HFF-Myc (cell line): ENCODE measurements at regions not wholly inside any gene's neighbourhood (a gene's known extent, or its start where the extent isn't known, plus 50 kb on each side); places are given as distances from the start of the nearest gene placed in this dataset.
"Not testable (repeated sequence)": the region's sequence is repeated elsewhere in the genome, so short reads cannot be mapped to it uniquely, and the experiment has no call there.

Source experiments
- DNase-seq: peaks from one replicate; pipeline ENCODE4 v3.0.0-alpha.2; 2011; ENCODE audit warnings: low read depth; ENCODE audit errors: extremely low read depth
- H3K4me3 ChIP-seq: replicated peaks from 2 replicates; pipeline ENCODE4 v1.5.1; 2011; ENCODE audit warnings: low read depth, mild to moderate bottlenecking, control low read depth, low read length
- TF ChIP-seq, protein P1 (sequence below): IDR thresholded peaks from 2 replicates; pipeline ENCODE4 v1.5.1; 2012; ENCODE audit warnings: mild to moderate bottlenecking, low read depth, low read length, control low read depth; ENCODE audit errors: missing control alignments

DNA sequence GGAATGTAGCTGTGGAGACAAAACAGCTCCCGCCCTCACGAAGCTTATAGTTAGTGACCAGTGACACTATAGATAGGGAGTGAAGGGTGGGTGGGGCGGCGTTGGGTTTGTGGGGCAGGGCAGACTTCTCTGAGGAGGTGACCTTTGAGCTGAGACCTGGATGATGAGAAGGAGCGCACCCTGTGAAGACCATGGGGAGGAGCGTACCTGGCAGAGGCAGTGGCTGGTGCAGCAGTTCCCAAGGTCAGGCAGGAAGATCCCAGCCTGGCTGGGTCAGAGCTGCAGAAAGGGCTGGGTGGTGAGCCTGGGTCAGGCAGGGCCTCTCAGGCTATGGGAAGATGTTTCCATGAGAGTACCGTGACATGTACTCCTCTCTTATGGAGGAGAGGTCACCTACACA is 135.0 kb upstream of the RCN1 start:
- TF ChIP-seq, protein P1, sequence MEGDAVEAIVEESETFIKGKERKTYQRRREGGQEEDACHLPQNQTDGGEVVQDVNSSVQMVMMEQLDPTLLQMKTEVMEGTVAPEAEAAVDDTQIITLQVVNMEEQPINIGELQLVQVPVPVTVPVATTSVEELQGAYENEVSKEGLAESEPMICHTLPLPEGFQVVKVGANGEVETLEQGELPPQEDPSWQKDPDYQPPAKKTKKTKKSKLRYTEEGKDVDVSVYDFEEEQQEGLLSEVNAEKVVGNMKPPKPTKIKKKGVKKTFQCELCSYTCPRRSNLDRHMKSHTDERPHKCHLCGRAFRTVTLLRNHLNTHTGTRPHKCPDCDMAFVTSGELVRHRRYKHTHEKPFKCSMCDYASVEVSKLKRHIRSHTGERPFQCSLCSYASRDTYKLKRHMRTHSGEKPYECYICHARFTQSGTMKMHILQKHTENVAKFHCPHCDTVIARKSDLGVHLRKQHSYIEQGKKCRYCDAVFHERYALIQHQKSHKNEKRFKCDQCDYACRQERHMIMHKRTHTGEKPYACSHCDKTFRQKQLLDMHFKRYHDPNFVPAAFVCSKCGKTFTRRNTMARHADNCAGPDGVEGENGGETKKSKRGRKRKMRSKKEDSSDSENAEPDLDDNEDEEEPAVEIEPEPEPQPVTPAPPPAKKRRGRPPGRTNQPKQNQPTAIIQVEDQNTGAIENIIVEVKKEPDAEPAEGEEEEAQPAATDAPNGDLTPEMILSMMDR: no peak

DNA sequence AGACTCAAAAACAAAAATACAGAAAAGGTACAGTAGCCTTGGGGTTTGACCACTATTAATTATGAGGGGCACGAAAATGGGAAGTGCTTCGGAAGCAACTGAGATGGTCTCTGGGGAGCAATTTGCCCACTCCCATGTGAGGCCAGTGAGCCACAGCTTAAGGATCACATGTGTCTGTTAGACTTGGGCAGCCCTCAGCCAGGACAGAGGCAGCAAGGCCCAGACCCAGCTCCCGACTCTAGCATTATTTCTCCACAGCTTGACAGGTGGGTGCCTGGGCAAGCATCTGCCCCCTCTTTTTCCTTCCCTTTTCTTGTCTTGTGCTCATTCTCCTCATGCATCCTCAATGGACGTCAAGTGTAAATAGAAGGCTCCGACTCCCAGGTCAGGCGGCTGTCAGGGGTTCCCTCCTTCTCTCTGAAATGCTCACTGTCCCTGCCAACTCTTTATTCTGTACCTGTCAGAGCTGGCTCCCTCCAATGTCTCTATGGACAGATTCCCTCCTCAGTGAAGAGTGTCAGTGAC is 137.0 kb upstream of the RCN1 start:
- TF ChIP-seq, protein P1: no peak
- H3K4me3 ChIP-seq: no peak overlapping the region
- DNase-seq: no peak

More for the DNA sequence above, 135.0 kb upstream of the RCN1 start:
- DNase-seq: no peak
- no peak overlapping the region for H3K4me3 ChIP-seq

DNA sequence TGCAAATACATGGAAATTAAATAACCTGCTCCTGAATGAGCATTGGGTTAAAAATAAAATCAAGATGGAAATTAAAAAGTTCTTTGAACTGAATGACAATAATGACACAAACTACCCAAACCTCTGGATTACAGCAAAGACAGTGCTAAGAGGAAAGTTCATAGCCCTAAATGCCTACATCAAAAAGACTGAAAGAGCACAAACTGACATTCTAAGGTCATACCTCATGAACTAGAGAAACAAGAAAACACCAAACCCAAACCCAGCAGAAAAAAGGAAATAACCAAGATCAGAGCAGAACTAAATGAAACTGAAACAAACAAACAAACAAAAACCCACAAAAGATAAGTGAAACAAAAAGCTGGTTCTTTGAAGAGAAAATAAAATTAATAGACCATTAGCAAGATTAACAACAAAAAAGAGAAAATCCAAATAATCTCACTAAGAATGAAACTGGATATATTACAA is 138.6 kb upstream of the PAX6 start:
- not testable (repeated sequence) for DNase-seq, H3K4me3 ChIP-seq

DNA sequence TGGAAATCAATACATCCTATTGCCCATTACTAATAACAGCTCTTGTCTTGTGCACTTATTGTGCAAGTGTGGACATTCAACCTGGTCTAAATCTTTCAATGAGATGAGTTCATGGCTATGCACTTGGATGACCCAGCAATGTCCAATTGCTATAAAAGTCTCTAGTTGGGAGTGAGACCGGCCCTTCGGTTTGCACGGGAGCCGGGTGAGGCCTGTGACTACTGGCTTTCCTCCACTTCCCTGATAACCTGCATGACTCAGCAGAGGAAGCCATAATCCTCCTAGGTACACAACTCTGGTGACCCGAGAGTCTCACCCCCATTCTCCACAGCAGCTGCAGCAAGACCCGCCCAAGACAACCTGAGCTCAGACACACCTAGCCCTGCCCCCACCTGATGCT is 135.9 kb upstream of the PAX6 start:
- no peak for DNase-seq
- TF ChIP-seq, protein P1: no peak

DNA sequence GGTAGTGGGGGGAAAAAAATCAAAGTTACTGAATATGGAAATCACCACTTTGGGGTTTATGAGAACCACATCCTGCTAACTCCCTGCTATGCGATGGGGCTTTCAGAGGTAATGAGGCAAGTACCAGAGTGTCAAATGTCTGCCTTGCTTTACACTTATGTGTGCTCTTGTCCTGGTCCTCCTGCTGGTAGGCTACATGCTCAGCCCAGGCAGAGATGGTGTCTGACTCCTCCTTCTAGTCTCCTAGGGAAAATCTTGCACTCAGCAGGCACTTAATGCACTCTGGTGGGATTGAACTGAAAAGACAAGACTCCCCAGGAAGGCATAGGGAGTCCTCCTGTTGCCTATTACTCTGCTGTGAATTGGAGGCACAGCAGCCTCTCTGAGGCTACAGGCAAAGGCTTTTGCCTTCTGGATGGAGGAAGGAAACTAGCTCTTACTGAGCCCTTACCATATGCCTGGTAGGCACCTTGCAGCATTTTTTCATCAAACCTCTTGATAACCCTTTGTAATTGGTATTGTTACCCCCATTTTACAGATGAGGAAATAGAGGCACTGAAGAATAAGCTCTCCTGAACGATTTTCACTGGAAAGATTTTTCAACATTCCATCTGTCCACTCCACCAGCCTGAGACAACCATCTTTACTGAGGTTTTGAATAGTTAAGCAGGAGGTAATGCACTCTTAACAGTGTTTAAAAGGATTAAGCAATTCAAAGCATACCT is 132.1 kb upstream of the PAX6 start:
- no peak for DNase-seq
- TF ChIP-seq, protein P1: no peak
- H3K4me3 ChIP-seq: no peak overlapping the region

More for the DNA sequence above, 135.9 kb upstream of the PAX6 start:
- H3K4me3 ChIP-seq: no peak overlapping the region

DNA sequence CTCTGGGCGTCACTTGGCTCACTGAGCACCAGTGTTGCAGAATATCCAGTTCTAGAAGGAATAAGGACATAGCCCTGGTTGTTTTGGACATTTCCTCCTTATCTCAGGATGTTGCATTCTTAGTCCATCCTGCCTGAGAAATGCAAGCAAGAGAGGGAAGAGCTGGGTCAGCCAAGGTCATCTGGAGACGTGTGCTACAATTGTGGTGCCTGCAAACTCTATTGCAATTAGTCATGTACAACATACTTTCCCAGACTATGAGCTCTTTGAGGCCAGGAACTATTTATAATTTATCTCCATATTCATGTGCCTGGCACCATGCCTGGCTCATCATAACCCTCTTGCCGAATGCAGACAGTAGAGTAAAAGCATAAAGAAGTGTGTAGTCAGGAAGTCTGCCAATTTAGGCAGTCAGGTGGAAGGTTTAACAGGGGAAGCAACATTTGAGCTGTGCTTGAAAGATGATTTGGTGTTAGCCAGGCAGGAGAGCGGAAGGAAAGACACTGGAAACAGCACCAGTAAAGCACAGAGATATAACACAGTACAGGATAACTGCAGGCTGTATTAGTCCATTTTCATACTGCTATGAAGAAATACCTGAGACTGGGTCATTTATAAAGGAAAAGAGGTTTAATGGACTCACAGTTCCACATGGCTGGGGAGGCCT is 129.4 kb upstream of the PAX6 start:
- H3K4me3 ChIP-seq: no peak overlapping the region
- no peak for DNase-seq
- TF ChIP-seq, protein P1: no peak

DNA sequence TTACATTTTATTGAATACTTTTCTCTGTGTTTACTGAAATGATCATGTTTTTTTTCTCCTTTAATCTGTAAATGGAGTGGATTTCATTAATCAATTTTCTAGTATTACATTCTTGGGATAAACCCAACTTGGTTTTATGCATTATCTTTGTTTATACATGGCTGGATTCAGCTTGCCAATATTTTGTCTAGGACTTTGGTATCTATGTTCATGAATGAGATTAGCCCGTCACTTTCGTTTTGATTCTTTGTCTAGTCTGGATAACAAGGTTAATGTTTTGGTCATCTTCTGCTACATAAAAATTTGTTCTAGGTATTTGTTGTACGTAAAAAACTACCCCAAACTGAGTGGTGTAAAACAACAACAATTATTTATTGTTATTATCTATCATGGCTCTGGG is 127.9 kb upstream of the PAX6 start:
- TF ChIP-seq, protein P1: no peak
- no peak for DNase-seq
- no peak overlapping the region for H3K4me3 ChIP-seq
